ENCODE measurements at regions not wholly inside any gene's neighbourhood (a gene's known extent, or its start where the extent isn't known, plus 50 kb on each side); places are given as distances from the start of the nearest gene placed in this dataset.

GRCh38 chr2:199131136-199131655, 326.5 kb downstream of the SATB2 start:
- Histone ChIP-seq H3K9me3 (ENCODE audit: control insufficient read depth, low read depth, low read length) (no peaks in the 10 kb centered on the region), H3K27ac (ENCODE audit: low read length) (no peak overlapping the region), H3K4me1 (ENCODE audit: control insufficient read depth, low read depth, low read length) (peaks cover 10% of the 10 kb centered on the region), H3K9ac (ENCODE audit: low read length) (no peak overlapping the region), H3K36me3 (ENCODE audit: control insufficient read depth, low read depth, low read length) (no peaks in the 10 kb centered on the region), H3K27me3 (ENCODE audit: control insufficient read depth, insufficient read depth, low read length) (no peaks in the 10 kb centered on the region), H3K4me3 (ENCODE audit: low read length) (no peak overlapping the region)

GRCh38 chr2:199130501-199130900, 327.2 kb downstream of the SATB2 start:
- Histone ChIP-seq H3K4me1 (ENCODE audit: control insufficient read depth, low read depth, low read length) (peaks cover 10% of the 10 kb centered on the region), H3K9ac (ENCODE audit: low read length) (no peak overlapping the region), H3K27me3 (ENCODE audit: control insufficient read depth, insufficient read depth, low read length) (no peaks in the 10 kb centered on the region), H3K36me3 (ENCODE audit: control insufficient read depth, low read depth, low read length) (no peaks in the 10 kb centered on the region), H3K4me3 (ENCODE audit: low read length) (no peak overlapping the region), H3K9me3 (ENCODE audit: control insufficient read depth, low read depth, low read length) (no peaks in the 10 kb centered on the region), H3K27ac (ENCODE audit: low read length) (no peak overlapping the region)

GRCh38 chr2:199128476-199129229, 329.1 kb downstream of the SATB2 start:
- Histone ChIP-seq H3K27ac (ENCODE audit: low read length) (no peak overlapping the region), H3K27me3 (ENCODE audit: control insufficient read depth, insufficient read depth, low read length) (no peaks in the 10 kb centered on the region), H3K9me3 (ENCODE audit: control insufficient read depth, low read depth, low read length) (no peaks in the 10 kb centered on the region), H3K36me3 (ENCODE audit: control insufficient read depth, low read depth, low read length) (no peaks in the 10 kb centered on the region), H3K4me3 (ENCODE audit: low read length) (no peak overlapping the region), H3K4me1 (ENCODE audit: control insufficient read depth, low read depth, low read length) (peaks cover 7% of the 10 kb centered on the region), H3K9ac (ENCODE audit: low read length) (no peak overlapping the region)

GRCh38 chr2:199119796-199120195, 337.9 kb downstream of the SATB2 start:
- Histone ChIP-seq H3K36me3 (ENCODE audit: control insufficient read depth, low read depth, low read length) (no peaks in the 10 kb centered on the region), H3K4me1 (ENCODE audit: control insufficient read depth, low read depth, low read length) (peaks cover 13% of the 10 kb centered on the region), H3K9ac (ENCODE audit: low read length) (no peak overlapping the region), H3K27ac (ENCODE audit: low read length) (no peak overlapping the region), H3K9me3 (ENCODE audit: control insufficient read depth, low read depth, low read length) (no peaks in the 10 kb centered on the region), H3K27me3 (ENCODE audit: control insufficient read depth, insufficient read depth, low read length) (no peaks in the 10 kb centered on the region), H3K4me3 (ENCODE audit: low read length) (no peak overlapping the region)

GRCh38 chr2:199118673-199119112, 339.0 kb downstream of the SATB2 start:
- Histone ChIP-seq H3K4me1 (ENCODE audit: control insufficient read depth, low read depth, low read length) (peaks cover 13% of the 10 kb centered on the region), H3K27me3 (ENCODE audit: control insufficient read depth, insufficient read depth, low read length) (no peaks in the 10 kb centered on the region), H3K9ac (ENCODE audit: low read length) (no peak overlapping the region), H3K9me3 (ENCODE audit: control insufficient read depth, low read depth, low read length) (no peaks in the 10 kb centered on the region), H3K27ac (ENCODE audit: low read length) (no peak overlapping the region), H3K4me3 (ENCODE audit: low read length) (no peak overlapping the region), H3K36me3 (ENCODE audit: control insufficient read depth, low read depth, low read length) (no peaks in the 10 kb centered on the region)

GRCh38 chr2:199115169-199115568, 342.6 kb downstream of the SATB2 start:
- Histone ChIP-seq H3K27me3 (ENCODE audit: control insufficient read depth, insufficient read depth, low read length) (no peaks in the 10 kb centered on the region), H3K4me3 (ENCODE audit: low read length) (no peak overlapping the region), H3K9ac (ENCODE audit: low read length) (no peak overlapping the region), H3K4me1 (ENCODE audit: control insufficient read depth, low read depth, low read length) (peaks cover 13% of the 10 kb centered on the region), H3K36me3 (ENCODE audit: control insufficient read depth, low read depth, low read length) (no peaks in the 10 kb centered on the region), H3K27ac (ENCODE audit: low read length) (no peak overlapping the region), H3K9me3 (ENCODE audit: control insufficient read depth, low read depth, low read length) (no peaks in the 10 kb centered on the region)

GRCh38 chr2:199113111-199113510, 344.6 kb downstream of the SATB2 start:
- H3K4me3 ChIP-seq (ENCODE audit: low read length) = no peak overlapping the region
- H3K27me3 ChIP-seq (ENCODE audit: control insufficient read depth, insufficient read depth, low read length) = no peaks in the 10 kb centered on the region
- H3K36me3 ChIP-seq (ENCODE audit: control insufficient read depth, low read depth, low read length) = no peaks in the 10 kb centered on the region
- H3K9ac ChIP-seq (ENCODE audit: low read length) = no peak overlapping the region
- H3K9me3 ChIP-seq (ENCODE audit: control insufficient read depth, low read depth, low read length) = no peaks in the 10 kb centered on the region
- H3K4me1 ChIP-seq (ENCODE audit: control insufficient read depth, low read depth, low read length) = no peaks in the 10 kb centered on the region
- no peak overlapping the region for H3K27ac ChIP-seq (ENCODE audit: low read length)

GRCh38 chr2:199111458-199111857, 346.3 kb downstream of the SATB2 start:
- no peaks in the 10 kb centered on the region for H3K4me1 ChIP-seq (ENCODE audit: control insufficient read depth, low read depth, low read length)
- no peaks in the 10 kb centered on the region for H3K36me3 ChIP-seq (ENCODE audit: control insufficient read depth, low read depth, low read length)
- no peak overlapping the region for H3K9ac ChIP-seq (ENCODE audit: low read length)
- no peak overlapping the region for H3K4me3 ChIP-seq (ENCODE audit: low read length)
- H3K27ac ChIP-seq (ENCODE audit: low read length) = no peak overlapping the region
- no peaks in the 10 kb centered on the region for H3K9me3 ChIP-seq (ENCODE audit: control insufficient read depth, low read depth, low read length)
- no peaks in the 10 kb centered on the region for H3K27me3 ChIP-seq (ENCODE audit: control insufficient read depth, insufficient read depth, low read length)

GRCh38 chr2:199108056-199108455, 349.7 kb downstream of the SATB2 start:
- H3K27me3 ChIP-seq (ENCODE audit: control insufficient read depth, insufficient read depth, low read length) = no peaks in the 10 kb centered on the region
- no peak overlapping the region for H3K4me3 ChIP-seq (ENCODE audit: low read length)
- no peaks in the 10 kb centered on the region for H3K9me3 ChIP-seq (ENCODE audit: control insufficient read depth, low read depth, low read length)
- no peak overlapping the region for H3K27ac ChIP-seq (ENCODE audit: low read length)
- no peak overlapping the region for H3K9ac ChIP-seq (ENCODE audit: low read length)
- H3K4me1 ChIP-seq (ENCODE audit: control insufficient read depth, low read depth, low read length) = peaks cover 4% of the 10 kb centered on the region
- H3K36me3 ChIP-seq (ENCODE audit: control insufficient read depth, low read depth, low read length) = no peaks in the 10 kb centered on the region

- Histone ChIP-seq H3K4me3 (ENCODE audit: low read length) (no peak overlapping the region), H3K36me3 (ENCODE audit: control insufficient read depth, low read depth, low read length) (no peaks in the 10 kb centered on the region), H3K27ac (ENCODE audit: low read length) (no peak overlapping the region), H3K4me1 (ENCODE audit: control insufficient read depth, low read depth, low read length) (peaks cover 5% of the 10 kb centered on the region), H3K9ac (ENCODE audit: low read length) (no peak overlapping the region), H3K27me3 (ENCODE audit: control insufficient read depth, insufficient read depth, low read length) (no peaks in the 10 kb centered on the region), H3K9me3 (ENCODE audit: control insufficient read depth, low read depth, low read length) (no peaks in the 10 kb centered on the region)
These were observed 351.9 kb downstream of the SATB2 start for GRCh38 chr2:199105826-199106225.

- Histone ChIP-seq H3K9ac (ENCODE audit: low read length) (no peak overlapping the region), H3K4me1 (ENCODE audit: control insufficient read depth, low read depth, low read length) (peaks cover 11% of the 10 kb centered on the region), H3K9me3 (ENCODE audit: control insufficient read depth, low read depth, low read length) (no peaks in the 10 kb centered on the region), H3K27ac (ENCODE audit: low read length) (no peak overlapping the region), H3K36me3 (ENCODE audit: control insufficient read depth, low read depth, low read length) (no peaks in the 10 kb centered on the region), H3K4me3 (ENCODE audit: low read length) (no peak overlapping the region), H3K27me3 (ENCODE audit: control insufficient read depth, insufficient read depth, low read length) (no peaks in the 10 kb centered on the region)
These were observed 356.3 kb downstream of the SATB2 start for GRCh38 chr2:199101487-199101886.

All from iPS-18a (cell line).